ENCODE measurements at regions not wholly inside any gene's neighbourhood (a gene's known extent, or its start where the extent isn't known, plus 50 kb on each side); places are given as distances from the start of the nearest gene placed in this dataset.

DNA sequence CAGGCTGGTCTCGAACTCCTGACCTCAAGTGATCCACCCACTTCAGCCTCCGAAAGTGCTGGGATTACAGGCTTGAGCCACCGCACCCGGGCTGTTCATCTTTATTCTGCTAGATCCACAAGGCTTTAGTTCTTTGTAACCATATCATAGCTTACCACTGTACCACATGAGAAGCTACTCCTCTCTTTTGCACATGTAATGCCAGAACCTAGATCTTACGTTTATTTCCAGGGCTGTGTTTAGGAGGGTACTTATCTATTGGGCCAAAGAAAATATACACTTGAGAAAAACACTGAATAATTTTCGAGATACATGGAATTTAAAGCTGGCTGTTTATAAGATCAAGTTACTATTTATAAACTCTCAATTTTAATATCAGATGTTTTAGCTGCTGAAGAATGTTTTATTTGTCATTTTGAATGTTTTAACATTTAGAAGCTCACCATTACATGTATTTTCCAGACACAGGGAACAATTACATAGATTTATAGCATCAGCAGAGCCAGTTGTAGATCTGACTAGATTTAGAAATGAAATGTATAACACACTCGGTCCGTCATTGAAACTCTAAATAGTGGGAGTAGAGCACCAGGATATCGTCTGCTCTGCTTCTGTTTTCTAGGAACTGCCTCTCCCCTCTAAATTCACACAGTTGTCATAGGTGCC, 155.3 kb upstream of the HAND2 start:
- H3K4me1 Mint-ChIP-seq: no peaks in the 10 kb centered on the region
- H3K27ac Mint-ChIP-seq: no peak overlapping the region
- Histone ChIP-seq H3K36me3 (no peaks in the 10 kb centered on the region), H3K4me1 (no peaks in the 10 kb centered on the region), H3K27me3 (no peaks in the 10 kb centered on the region), H3K9ac (no peak overlapping the region), H3F3A (ENCODE audit: low read depth) (no peaks in the 10 kb centered on the region), H3K27ac (no peak overlapping the region), H3K4me3 (no peak overlapping the region), H3K79me2 (ENCODE audit: low read depth) (no peaks in the 10 kb centered on the region), H4K20me1 (ENCODE audit: low read depth) (no peaks in the 10 kb centered on the region), H3K4me2 (no peak overlapping the region), H2AFZ (replicated peaks) (no peak overlapping the region), H3K9me3 (ENCODE audit: low read depth) (no peaks in the 10 kb centered on the region)
- TF ChIP-seq EZH2 (IDR thresholded peaks at IDR 0.05) (no peak), EZH2phosphoT487 (IDR thresholded peaks at IDR 0.05) (no peak)
- TF ChIP-seq, protein P1, sequence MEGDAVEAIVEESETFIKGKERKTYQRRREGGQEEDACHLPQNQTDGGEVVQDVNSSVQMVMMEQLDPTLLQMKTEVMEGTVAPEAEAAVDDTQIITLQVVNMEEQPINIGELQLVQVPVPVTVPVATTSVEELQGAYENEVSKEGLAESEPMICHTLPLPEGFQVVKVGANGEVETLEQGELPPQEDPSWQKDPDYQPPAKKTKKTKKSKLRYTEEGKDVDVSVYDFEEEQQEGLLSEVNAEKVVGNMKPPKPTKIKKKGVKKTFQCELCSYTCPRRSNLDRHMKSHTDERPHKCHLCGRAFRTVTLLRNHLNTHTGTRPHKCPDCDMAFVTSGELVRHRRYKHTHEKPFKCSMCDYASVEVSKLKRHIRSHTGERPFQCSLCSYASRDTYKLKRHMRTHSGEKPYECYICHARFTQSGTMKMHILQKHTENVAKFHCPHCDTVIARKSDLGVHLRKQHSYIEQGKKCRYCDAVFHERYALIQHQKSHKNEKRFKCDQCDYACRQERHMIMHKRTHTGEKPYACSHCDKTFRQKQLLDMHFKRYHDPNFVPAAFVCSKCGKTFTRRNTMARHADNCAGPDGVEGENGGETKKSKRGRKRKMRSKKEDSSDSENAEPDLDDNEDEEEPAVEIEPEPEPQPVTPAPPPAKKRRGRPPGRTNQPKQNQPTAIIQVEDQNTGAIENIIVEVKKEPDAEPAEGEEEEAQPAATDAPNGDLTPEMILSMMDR (IDR thresholded peaks at IDR 0.05): no peak
- DNase-seq (ENCODE audit: low spot score): no peak
- peaks cover 2% of the 10 kb centered on the region for H3K27me3 Mint-ChIP-seq (ENCODE audit: insufficient read depth, low read depth)
- H3K4me3 Mint-ChIP-seq: no peak overlapping the region
- H3K36me3 Mint-ChIP-seq: no peaks in the 10 kb centered on the region
- no peaks in the 10 kb centered on the region for H3K9me3 Mint-ChIP-seq

DNA sequence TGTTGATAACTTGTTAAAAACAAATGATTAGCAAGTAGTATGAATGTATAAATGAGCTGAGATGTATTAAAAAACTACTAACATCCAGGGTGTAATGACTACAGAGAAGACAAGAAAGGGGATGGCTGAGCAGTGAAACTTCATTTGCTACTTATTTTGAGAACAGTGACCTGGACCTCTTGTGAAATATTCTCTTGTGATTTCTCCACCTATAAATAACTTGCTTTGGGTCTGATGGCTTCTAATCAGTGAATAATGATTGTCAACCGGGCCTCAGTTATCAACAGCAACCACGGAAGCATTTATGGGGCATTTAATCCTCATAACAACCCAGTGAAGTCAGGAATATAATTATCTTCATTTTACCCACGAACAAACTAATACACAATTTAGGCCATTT, 154.2 kb upstream of the HAND2 start:
- no peak overlapping the region for H3K4me3 Mint-ChIP-seq
- H3K27me3 ChIP-seq: no peaks in the 10 kb centered on the region
- no peak overlapping the region for H3K27ac Mint-ChIP-seq
- no peaks in the 10 kb centered on the region for H3K36me3 ChIP-seq
- H3K4me2 ChIP-seq: no peak overlapping the region
- H3K9ac ChIP-seq: no peak overlapping the region
- H3K79me2 ChIP-seq (ENCODE audit: low read depth): no peaks in the 10 kb centered on the region
- no peak overlapping the region for H2AFZ ChIP-seq (replicated peaks)
- H3K4me3 ChIP-seq: no peak overlapping the region
- H3K27ac ChIP-seq: no peak overlapping the region
- no peaks in the 10 kb centered on the region for H3K9me3 ChIP-seq (ENCODE audit: low read depth)
- no peaks in the 10 kb centered on the region for H3K4me1 Mint-ChIP-seq
- no peaks in the 10 kb centered on the region for H3K9me3 Mint-ChIP-seq
- TF ChIP-seq EZH2 (IDR thresholded peaks at IDR 0.05) (no peak), EZH2phosphoT487 (IDR thresholded peaks at IDR 0.05) (no peak)
- TF ChIP-seq, protein P1 (IDR thresholded peaks at IDR 0.05): no peak
- no peak for DNase-seq (ENCODE audit: low spot score)
- no peaks in the 10 kb centered on the region for H3K4me1 ChIP-seq
- peaks cover 4% of the 10 kb centered on the region for H3K27me3 Mint-ChIP-seq (ENCODE audit: insufficient read depth, low read depth)
- no peaks in the 10 kb centered on the region for H3K36me3 Mint-ChIP-seq
- no peaks in the 10 kb centered on the region for H4K20me1 ChIP-seq (ENCODE audit: low read depth)
- no peaks in the 10 kb centered on the region for H3F3A ChIP-seq (ENCODE audit: low read depth)

DNA sequence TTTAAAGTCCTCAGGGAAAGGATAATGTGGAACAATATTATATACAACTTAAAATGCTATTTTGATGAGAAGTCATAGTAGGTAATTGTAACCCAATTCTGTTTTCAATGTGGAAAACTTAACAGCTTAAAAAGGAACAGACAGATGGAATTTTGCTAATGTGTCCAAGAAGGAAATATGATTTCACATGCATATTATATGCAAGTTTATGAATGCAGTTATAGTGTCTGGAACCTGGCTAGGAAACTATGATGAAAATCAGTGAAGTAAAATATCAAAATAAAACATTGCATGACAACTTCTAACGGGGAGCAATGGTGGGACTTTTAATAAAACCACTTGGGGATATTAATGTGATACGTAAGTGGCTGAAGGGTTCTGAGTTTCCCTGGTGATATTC, 152.6 kb upstream of the HAND2 start:
- Histone ChIP-seq H3K27me3 (no peaks in the 10 kb centered on the region), H3K9me3 (ENCODE audit: low read depth) (no peaks in the 10 kb centered on the region), H3F3A (ENCODE audit: low read depth) (no peaks in the 10 kb centered on the region), H3K4me2 (no peak overlapping the region), H3K4me1 (no peaks in the 10 kb centered on the region), H3K4me3 (no peak overlapping the region), H3K79me2 (ENCODE audit: low read depth) (no peaks in the 10 kb centered on the region), H4K20me1 (ENCODE audit: low read depth) (no peaks in the 10 kb centered on the region), H3K9ac (no peak overlapping the region), H2AFZ (replicated peaks) (no peak overlapping the region), H3K27ac (no peak overlapping the region), H3K36me3 (no peaks in the 10 kb centered on the region)
- H3K27ac Mint-ChIP-seq: no peak overlapping the region
- peaks cover 4% of the 10 kb centered on the region for H3K27me3 Mint-ChIP-seq (ENCODE audit: insufficient read depth, low read depth)
- no peaks in the 10 kb centered on the region for H3K36me3 Mint-ChIP-seq
- no peaks in the 10 kb centered on the region for H3K4me1 Mint-ChIP-seq
- H3K9me3 Mint-ChIP-seq: no peaks in the 10 kb centered on the region
- no peak overlapping the region for H3K4me3 Mint-ChIP-seq
- no peak for DNase-seq (ENCODE audit: low spot score)
- TF ChIP-seq, protein P1 (IDR thresholded peaks at IDR 0.05): no peak
